BJ (cell line): ENCODE measurements at regions not wholly inside any gene's neighbourhood (a gene's known extent, or its start where the extent isn't known, plus 50 kb on each side); places are given as distances from the start of the nearest gene placed in this dataset.

Source experiments
- CTCF ChIA-PET: fragments of 350-600 bp; formaldehyde crosslinking; extraction: SDS; loops from one replicate; lab custom pipeline; 2021; ENCODE audit warnings: antibody characterized with exemption, inconsistent platforms; lab: Yijun Ruan, JAX
- POLR2A ChIA-PET: fragments of 300-600 bp; sonication (Branson Sonifier 250); formaldehyde crosslinking; extraction: SDS; loops from one replicate; lab custom pipeline; 2021; ENCODE audit warnings: antibody characterized with exemption; lab: Charles Lee
- DNase-seq: peaks from one replicate; pipeline ENCODE4 v3.0.0-alpha.2; 2011; ENCODE audit warnings: low read depth
- H3K27me3 ChIP-seq: 2 replicates; pipeline ENCODE4 v1.6.0; 2011; ENCODE audit warnings: low read length; ENCODE audit not compliant: control insufficient read depth, insufficient read depth
- H3K36me3 ChIP-seq: 2 replicates; pipeline ENCODE4 v1.5.1; 2011; ENCODE audit warnings: low read length; ENCODE audit not compliant: control insufficient read depth, insufficient read depth
- H3K4me3 ChIP-seq: 2 replicates; pipeline ENCODE4 v1.5.1; 2011; ENCODE audit warnings: low read depth, mild to moderate bottlenecking, control low read depth, low read length
- CTCF ChIP-seq: IDR thresholded peaks from 2 replicates; pipeline ENCODE4 v1.5.1; 2011; ENCODE audit warnings: low read depth, mild to moderate bottlenecking, control low read depth, inconsistent platforms, low read length, moderate library complexity; ENCODE audit not compliant: insufficient read depth

- H3K4me3 ChIP-seq = no peak overlapping the region
- TF ChIP-seq CTCF = no peak
- CTCF ChIA-PET = interaction anchor here (0.5 kb wide), 1 partner anchor 36 kb away, joined by 3 read pairs; no protein-coding TSS in a partner anchor
- H3K27me3 ChIP-seq = peaks cover 8% of the 10 kb centered on the region
- H3K36me3 ChIP-seq = no peaks in the 10 kb centered on the region
- no peak for DNase-seq
- POLR2A ChIA-PET = no interaction called here
These were observed 78.3 kb upstream of the HES1 start for GRCh38 chr3:194057570-194058188.

GRCh38 chr3:194058189-194058571, 77.8 kb upstream of the HES1 start:
- CTCF ChIA-PET = no interaction called here
- POLR2A ChIA-PET = no interaction called here
- no peak overlapping the region; the same call in 1 of the 2 replicates for H3K4me3 ChIP-seq
- TF ChIP-seq CTCF = no peak
- H3K36me3 ChIP-seq = no peaks in the 10 kb centered on the region
- H3K27me3 ChIP-seq = peaks cover 8% of the 10 kb centered on the region
- no peak for DNase-seq

- no peak for TF ChIP-seq CTCF
- H3K27me3 ChIP-seq = peaks cover 10% of the 10 kb centered on the region
- no peak overlapping the region for H3K4me3 ChIP-seq
- no peak for DNase-seq
- POLR2A ChIA-PET = no interaction called here
- no peaks in the 10 kb centered on the region for H3K36me3 ChIP-seq
- CTCF ChIA-PET = no interaction called here
These were observed 77.2 kb upstream of the HES1 start for GRCh38 chr3:194058753-194059152.

- Histone ChIP-seq H3K27me3 (peaks cover 9% of the 10 kb centered on the region), H3K36me3 (no peaks in the 10 kb centered on the region), H3K4me3 (no peak overlapping the region)
- CTCF ChIA-PET = no interaction called here
- no peak for DNase-seq
- TF ChIP-seq CTCF = no peak
- POLR2A ChIA-PET = no interaction called here
These were observed 74.4 kb upstream of the HES1 start for GRCh38 chr3:194061421-194062030.

- no peak overlapping the region for H3K4me3 ChIP-seq
- no peaks in the 10 kb centered on the region for H3K36me3 ChIP-seq
- no peak for DNase-seq
- ChIA-PET CTCF (interaction anchor here (0.7 kb wide), 1 partner anchor 94 kb away, joined by 3 read pairs; no protein-coding TSS in a partner anchor), POLR2A (no interaction called here)
- peaks cover 5% of the 10 kb centered on the region for H3K27me3 ChIP-seq
- TF ChIP-seq CTCF = no peak
These were observed 73.1 kb upstream of the HES1 start for GRCh38 chr3:194062830-194063229.
